ENCODE measurements at regions not wholly inside any gene's neighbourhood (a gene's known extent, or its start where the extent isn't known, plus 50 kb on each side); places are given as distances from the start of the nearest gene placed in this dataset.

DNA sequence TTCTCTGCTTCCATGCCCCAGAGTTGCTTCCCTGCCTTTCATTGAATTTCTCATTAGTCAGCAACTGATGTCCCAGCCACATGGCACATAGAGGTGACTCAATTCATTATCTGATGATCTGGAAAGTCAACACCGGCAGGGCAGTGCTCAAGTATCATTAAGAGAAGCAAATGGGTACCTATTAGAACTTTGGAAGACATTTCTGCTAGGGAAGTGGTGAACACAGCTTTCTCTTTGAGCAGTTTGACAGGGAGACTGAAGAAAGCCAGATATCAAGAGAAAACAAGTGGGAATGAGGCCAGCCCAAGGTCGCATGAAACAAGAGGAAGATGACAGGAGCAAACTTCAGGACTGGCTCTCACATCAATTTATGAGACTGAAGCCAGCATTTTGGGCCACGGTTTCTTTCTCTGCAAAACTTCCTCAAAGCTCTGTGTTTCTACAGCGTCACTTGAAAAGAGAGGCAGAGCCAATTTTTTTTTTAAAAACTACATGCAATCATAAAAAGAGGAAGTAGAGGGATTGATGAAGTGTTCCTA, 108.3 kb upstream of the RPS6KA3 start (continued):
- TF ChIP-seq ZNF146 (CRISPR knock-in tag; IDR thresholded peaks at IDR 0.05; ENCODE audit: unreplicated experiment): no peak
- TF ChIP-seq ZNF384 (IDR thresholded peaks at IDR 0.05; ENCODE audit: low read depth, low read length): 0 out of 2 replicates have a peak, but pooled peaks have one; percentile 25
- no peak for TF ChIP-seq ZNF79 (CRISPR knock-in tag; IDR thresholded peaks at IDR 0.05; ENCODE audit: low read depth)
- TF ChIP-seq CBX8 (IDR thresholded peaks at IDR 0.05; ENCODE audit: borderline replicate concordance, extremely low read depth, low read depth, low read length, poor library complexity, severe bottlenecking): no peak
- no peak for TF ChIP-seq TCFL5 (CRISPR knock-in tag; conservative IDR thresholded peaks at IDR 0.05)
- TF ChIP-seq RHOXF2B (CRISPR knock-in tag; conservative IDR thresholded peaks at IDR 0.05): no peak
- TF ChIP-seq JUND (IDR thresholded peaks at IDR 0.05; ENCODE audit: borderline replicate concordance, low read depth, low read length): 0 out of 2 replicates have a peak, but pooled peaks have one; percentile 47
- peak; percentile 35; the same call in 2 of the 3 replicates for TF ChIP-seq JUND (tag; IDR thresholded peaks at IDR 0.05; ENCODE audit: borderline replicate concordance, low read depth, low read length)
- TF ChIP-seq, protein P1, sequence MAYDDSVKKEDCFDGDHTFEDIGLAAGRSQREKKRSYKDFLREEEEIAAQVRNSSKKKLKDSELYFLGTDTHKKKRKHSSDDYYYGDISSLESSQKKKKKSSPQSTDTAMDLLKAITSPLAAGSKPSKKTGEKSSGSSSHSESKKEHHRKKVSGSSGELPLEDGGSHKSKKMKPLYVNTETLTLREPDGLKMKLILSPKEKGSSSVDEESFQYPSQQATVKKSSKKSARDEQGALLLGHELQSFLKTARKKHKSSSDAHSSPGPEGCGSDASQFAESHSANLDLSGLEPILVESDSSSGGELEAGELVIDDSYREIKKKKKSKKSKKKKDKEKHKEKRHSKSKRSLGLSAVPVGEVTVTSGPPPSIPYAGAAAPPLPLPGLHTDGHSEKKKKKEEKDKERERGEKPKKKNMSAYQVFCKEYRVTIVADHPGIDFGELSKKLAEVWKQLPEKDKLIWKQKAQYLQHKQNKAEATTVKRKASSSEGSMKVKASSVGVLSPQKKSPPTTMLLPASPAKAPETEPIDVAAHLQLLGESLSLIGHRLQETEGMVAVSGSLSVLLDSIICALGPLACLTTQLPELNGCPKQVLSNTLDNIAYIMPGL (CRISPR knock-in tag; IDR thresholded peaks at IDR 0.05): no peak
- TF ChIP-seq MCM7 (IDR thresholded peaks at IDR 0.05): no peak
- TF ChIP-seq E2F3 (CRISPR knock-in tag; IDR thresholded peaks at IDR 0.05): no peak
- TF ChIP-seq FOSL1 (tag; conservative IDR thresholded peaks at IDR 0.05): peak; percentile 87
- TF ChIP-seq GTF2F1 (IDR thresholded peaks at IDR 0.05; ENCODE audit: low read depth, low read length): no peak
- TF ChIP-seq, protein P2, sequence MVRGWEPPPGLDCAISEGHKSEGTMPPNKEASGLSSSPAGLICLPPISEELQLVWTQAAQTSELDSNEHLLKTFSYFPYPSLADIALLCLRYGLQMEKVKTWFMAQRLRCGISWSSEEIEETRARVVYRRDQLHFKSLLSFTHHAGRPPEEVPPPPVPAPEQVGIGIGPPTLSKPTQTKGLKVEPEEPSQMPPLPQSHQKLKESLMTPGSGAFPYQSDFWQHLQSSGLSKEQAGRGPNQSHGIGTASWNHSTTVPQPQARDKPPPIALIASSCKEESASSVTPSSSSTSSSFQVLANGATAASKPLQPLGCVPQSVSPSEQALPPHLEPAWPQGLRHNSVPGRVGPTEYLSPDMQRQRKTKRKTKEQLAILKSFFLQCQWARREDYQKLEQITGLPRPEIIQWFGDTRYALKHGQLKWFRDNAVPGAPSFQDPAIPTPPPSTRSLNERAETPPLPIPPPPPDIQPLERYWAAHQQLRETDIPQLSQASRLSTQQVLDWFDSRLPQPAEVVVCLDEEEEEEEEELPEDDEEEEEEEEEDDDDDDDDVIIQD (CRISPR knock-in tag; IDR thresholded peaks at IDR 0.05): no peak
- TF ChIP-seq SPI1 (IDR thresholded peaks at IDR 0.05; ENCODE audit: borderline replicate concordance, low read depth, low read length): 0 out of 2 replicates have a peak, but pooled peaks have one; percentile 9
- TF ChIP-seq CBFA2T3 (IDR thresholded peaks at IDR 0.05): no peak
- TF ChIP-seq NCOA1 (IDR thresholded peaks at IDR 0.05; ENCODE audit: low read depth): no peak
- no peak for TF ChIP-seq ZNF445 (CRISPR knock-in tag; IDR thresholded peaks at IDR 0.05; ENCODE audit: low read depth)
- TF ChIP-seq ZNF316 (IDR thresholded peaks at IDR 0.05): peak; percentile 78
- no peak for TF ChIP-seq NCOR1 (IDR thresholded peaks at IDR 0.05)
- no peak for TF ChIP-seq ZNF134 (CRISPR knock-in tag; conservative IDR thresholded peaks at IDR 0.05)
- no peak for TF ChIP-seq RFX1 (IDR thresholded peaks at IDR 0.05)
- TF ChIP-seq GTF2E2 (tag; IDR thresholded peaks at IDR 0.05): no peak
- TF ChIP-seq, protein P3, sequence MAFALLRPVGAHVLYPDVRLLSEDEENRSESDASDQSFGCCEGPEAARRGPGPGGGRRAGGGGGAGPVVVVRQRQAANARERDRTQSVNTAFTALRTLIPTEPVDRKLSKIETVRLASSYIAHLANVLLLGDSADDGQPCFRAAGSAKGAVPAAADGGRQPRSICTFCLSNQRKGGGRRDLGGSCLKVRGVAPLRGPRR (CRISPR knock-in tag; IDR thresholded peaks at IDR 0.05): no peak

Data from K562 (cell line).